ENCODE measurements at regions not wholly inside any gene's neighbourhood (a gene's known extent, or its start where the extent isn't known, plus 50 kb on each side); places are given as distances from the start of the nearest gene placed in this dataset.
"Not testable (repeated sequence)": the region's sequence is repeated elsewhere in the genome, so short reads cannot be mapped to it uniquely, and the experiment has no call there.

DNA sequence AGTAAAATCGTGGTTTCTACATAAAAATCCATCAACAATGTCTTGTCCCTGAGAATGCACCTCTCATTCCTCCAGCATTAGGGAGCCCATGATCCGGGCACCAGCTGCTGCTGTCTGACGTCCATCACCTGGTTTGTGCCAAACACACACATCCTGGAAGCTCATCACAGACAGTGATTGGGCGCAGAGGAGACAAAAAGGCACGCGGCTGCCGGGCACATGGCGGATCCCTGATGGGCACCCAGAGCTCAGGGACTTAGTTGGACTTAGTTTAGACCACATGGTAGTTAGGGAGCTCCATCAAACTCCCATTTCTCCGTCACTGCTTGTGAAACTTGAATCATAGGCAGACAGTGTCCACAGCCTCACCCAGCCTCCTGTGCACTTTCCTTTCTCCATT is 1059.3 kb downstream of the TMEM121 start:
- DNase-seq (ENCODE audit: low read depth, low spot score), result no peak

DNA sequence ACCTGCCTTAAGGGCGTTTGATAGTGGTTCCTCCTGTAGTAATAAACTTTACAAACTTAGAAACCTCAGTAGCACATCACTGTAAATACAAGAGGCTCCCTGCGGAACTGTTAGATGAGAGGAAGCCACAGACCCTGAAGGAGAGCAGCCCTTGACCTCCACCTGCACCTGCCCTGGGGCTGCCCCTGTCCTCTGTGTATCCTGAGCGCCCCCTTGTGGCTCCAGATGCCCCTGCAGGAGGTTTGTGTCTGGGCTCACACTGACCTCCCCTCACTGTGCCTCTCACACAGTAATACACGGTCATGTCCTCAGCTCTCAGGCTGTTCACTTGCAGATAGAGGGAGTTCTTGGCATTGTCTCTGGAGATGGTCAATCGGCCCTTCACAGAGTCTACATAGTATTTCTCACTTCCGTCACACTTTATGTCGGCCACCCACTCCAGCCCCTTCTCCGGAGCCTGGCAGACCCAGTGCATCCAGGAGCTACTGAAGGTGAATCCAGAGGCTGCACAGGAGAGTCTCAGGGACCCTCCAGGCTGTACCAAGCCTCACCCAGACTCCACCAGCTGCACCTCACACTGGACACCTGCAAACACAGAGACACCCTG is 1059.8 kb downstream of the TMEM121 start:
- no peak for DNase-seq (ENCODE audit: low read depth, low spot score)

DNA sequence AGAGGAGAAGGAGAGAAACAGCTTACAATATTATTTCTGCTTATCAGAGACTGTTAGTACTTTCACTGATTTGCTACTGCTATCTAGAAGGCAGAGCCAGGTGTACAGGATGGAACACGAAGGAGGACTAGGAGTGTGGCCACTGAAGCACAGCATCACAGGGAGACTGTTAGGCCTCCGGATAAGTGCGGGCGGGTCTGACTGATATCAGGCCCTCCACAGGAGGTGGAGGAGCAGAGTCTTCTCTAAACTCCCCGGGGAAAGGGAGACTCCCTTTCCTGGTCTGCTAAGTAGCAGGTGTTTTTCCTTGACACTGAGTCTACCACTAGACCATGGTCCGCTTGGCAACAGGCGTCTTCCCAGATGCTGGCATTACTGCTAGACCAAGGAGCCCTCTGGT is 1065.2 kb downstream of the TMEM121 start:
- DNase-seq (ENCODE audit: low read depth, low spot score), result not testable (repeated sequence)

DNA sequence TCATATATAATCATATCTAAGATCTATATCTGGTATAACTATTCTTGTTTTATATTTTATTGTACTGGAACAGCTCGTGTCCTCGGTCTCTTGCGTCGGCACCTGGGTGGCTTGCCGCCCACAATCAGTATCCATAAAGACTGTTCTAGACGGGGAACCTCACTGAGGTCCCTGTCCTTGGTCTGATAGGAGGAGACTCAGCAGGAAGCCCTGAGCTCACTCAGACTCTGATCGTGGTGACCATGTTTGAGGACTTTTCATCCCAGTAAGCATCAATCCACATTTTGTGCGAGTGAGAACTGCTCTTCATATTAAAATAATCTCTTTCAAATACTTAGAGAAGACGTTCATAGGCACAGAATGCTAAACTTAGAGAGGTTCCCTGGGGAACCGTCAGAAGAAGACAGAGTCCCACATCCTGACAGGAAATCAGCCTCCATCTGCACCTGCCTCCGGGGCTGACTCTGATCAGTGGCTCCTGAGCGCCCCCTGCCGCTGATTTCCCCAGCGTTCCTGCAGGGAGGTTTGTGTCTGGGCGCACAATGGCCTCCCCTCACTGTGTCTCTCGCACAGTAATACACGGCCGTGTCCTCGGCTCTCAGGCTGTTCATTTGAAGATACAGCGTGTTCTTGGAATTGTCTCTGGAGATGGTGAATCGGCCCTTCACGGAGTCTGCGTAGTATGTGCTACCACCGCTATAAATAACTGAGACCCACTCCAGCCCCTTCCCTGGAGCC is 1065.9 kb downstream of the TMEM121 start:
- not testable (repeated sequence) for DNase-seq (ENCODE audit: low read depth, low spot score)

DNA sequence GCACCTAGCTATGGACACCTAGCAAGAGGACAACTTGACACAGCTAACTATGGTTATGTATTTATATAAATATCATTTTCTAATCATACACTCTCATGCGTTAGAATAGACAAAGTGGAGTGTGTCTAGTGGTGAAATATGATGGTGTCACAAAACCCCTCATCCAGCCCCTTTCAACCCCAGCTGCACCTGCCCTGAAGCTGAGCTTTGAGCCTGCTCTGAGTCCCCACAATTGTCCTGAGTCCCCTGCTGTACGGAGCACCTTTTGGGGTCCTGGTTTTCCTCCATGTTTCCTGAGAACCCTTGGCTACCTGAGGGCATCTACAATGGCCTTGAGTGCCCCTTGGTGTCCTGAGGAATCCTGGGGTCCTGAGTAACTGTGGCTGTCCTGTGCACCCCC is 1072.8 kb downstream of the TMEM121 start:
- DNase-seq (ENCODE audit: low read depth, low spot score), result no peak

DNA sequence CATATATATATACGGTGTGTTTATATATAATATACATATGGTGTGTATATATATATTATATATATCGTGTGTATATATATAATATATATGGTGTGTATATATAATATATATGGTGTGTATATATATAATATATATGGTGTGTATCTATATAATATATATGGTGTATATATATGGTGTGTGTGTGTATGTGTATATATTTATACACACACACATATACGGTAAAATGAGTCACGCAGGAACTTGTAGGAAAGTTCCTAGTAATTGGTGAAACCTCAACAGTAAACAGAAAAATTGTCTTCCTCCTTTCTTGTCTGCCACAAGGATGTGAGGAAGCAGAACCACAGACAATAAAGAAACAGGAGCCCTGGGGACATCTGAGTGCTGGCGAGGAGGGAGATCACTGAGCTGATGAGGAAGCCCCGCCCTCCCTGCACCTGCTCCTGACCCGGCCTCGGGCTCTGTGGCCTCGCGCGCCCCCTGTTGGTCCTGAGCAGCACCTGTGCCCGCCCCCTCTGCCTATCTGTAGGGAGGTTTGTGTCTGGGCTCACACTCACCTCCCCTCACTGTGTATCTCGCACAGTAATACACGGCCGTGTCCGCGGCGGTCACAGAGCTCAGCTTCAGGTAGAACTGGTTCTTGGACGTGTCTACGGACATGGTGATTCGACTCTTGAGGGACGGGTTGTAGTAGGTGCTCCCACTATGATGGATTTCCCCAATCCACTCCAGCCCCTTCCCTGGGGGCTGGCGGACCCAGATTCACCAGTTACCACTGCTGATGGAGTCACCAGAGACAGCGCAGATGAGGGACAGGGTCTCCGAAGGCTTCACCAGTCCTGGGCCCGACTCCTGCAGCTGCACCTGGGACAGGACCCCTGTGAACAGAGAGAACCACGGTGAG is 1079.4 kb downstream of the TMEM121 start:
- no peak for DNase-seq (ENCODE audit: low read depth, low spot score)

DNA sequence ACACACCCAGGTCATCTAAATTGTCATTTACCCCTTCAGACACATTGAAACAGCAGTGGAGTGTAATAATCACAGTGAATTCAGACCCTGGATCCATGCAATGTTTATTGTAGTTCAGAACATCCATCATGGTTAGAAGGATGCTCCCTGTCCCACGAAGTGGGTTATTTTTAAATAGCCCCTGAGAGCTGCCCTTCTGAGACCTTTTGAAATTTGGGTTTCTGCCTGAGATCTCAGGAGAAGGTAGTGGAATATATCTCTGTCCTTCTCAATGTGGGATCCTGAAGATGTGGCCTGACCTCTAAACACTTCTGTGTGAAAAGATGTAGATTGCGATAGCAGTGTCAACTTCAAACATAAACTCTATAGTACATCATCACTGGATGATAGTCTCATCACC is 1080.6 kb downstream of the TMEM121 start:
- DNase-seq (ENCODE audit: low read depth, low spot score), result no peak

DNA sequence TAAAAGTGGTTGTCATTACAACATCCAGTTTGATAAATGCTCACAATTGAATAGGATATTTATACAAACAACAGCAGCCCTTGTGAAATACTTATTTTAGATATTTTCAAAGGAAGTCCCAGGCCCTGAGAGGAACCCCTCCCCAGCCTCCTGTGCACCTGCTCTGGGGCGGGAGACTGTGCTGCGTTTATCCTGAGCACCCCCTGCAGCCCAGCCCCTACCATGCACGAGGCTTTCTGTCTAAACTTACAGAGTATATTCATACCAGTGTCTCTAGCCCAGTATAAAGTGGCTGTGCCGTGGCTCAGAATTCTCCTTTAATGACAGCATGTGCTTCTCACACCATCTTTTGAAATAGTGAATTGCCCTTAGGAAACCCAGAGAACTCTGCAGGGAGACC is 1084.3 kb downstream of the TMEM121 start:
- DNase-seq (ENCODE audit: low read depth, low spot score), result no peak

DNA sequence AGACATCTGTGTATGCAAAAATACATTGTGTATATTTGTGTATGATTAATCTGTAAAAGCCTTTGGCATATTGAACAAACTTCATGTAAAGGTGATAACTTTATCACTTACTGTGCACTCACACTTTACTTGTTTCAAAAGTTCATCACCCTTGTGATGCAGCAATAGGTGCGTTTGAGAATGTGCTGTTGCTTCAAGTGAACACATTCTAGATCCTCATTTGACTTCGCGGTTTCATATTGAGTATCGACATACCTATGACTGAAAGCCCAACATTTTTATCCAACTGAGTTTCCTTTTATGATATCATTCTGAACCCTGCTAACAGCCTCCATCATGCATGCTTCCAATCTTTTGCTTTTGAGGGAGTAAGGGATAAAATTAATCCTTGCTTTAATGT is 1086.9 kb downstream of the TMEM121 start:
- DNase-seq (ENCODE audit: low read depth, low spot score), result no peak

DNA sequence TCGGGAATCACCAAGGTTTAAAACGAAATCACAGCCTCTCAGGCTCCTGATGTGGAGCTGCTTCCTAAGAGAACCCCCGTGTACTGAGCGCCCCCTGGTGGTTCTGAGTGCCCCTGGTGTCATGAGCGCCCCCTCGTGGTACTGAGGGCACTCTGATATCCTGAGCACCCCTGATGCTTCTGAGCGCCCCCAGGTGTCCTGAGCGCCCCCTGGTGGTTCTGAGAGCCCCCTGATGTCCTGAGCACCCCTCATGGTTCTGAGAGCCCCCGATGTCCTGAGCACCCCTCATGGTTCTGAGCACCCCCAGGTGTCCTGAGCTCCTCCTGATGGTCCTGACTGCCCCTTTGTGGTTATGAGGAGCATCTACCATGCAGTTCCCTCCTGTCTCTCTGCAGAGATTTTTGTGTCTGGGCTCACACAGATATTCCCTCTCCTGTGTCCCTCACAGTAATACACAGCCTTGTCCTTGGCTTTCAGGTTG is 1092.1 kb downstream of the TMEM121 start:
- DNase-seq (ENCODE audit: low read depth, low spot score), result not testable (repeated sequence)

DNA sequence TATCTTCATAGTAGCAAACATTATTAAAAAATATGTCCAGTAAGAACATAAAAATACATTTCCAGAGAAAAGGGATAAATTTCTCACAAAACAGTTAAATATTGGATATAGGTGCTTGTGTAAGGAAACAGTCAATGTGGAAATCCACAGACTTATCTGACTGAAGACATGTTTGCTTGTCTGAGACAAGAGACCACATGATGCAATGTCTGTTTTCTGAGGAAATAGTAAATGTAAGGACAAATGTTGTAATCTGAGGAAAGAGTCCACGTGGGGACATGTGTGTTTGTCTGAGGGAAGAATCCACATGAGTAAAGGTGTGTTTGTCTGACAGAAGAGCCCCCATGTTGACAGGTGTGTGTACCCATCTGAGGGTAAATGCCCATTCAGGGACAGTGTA is 1093.2 kb downstream of the TMEM121 start:
- no peak for DNase-seq (ENCODE audit: low read depth, low spot score)

DNA sequence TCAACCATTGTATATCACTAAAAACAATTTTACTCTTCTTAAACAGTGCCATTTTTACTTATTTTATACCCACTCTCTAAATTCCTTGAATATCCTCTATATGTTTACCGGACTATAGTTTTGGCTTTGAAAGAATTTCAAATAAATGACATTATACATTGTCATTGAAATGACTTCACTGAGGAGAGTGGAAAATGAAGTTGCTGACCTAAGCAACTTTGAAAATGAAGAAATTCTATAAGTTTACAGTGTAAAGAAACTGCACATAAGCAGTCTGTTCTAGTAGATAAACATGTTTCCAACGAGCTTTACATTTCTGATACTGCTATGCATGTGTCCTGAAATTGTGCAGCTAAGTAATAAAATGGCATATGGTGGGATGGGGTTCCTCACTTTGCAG is 1094.0 kb downstream of the TMEM121 start:
- DNase-seq (ENCODE audit: low read depth, low spot score), result no peak

DNA sequence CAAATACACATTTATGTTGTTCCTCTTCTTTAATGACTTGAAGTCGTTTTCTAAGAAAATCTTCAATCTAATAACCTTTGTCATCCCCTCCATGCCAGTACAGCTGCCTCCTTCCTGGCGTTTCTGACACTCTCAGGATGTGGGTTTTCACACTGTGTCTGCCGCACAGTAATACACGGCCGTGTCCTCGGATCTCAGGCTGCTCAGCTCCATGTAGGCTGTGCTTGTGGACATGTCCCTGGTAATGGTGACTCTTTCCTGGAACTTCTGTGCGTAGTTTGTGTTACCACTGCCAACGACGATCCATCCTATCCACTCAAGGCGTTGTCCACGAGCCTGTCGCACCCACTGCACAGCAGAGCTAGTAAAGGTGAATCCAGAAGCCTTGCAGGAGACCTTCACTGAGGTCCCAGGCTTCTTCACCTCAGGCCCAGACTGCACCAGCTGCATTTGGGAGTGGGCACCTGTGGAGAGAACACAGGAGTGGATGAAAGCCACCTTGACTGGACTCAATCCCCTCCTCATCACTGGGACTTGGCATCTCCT is 1095.9 kb downstream of the TMEM121 start:
- DNase-seq (ENCODE audit: low read depth, low spot score), result no peak

DNA sequence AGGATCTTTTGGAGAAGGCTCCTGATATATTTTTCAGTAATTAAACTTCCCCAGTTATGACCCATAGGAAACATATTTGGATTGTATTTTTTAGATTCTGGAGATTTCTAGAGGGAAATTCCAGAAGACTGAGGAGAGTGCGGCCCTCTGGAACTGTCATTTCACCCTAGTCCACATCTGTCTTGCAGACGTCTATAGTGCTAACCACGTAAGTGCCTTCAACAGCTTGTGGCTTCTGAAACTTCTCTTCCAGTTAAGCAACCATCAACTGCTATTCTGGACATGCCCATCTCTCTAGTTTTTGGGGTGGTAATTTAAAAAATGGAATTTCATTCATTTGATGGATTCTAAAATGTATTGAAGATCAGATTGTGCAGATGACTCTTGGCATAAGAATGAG is 1098.8 kb downstream of the TMEM121 start:
- DNase-seq (ENCODE audit: low read depth, low spot score), result no peak

DNA sequence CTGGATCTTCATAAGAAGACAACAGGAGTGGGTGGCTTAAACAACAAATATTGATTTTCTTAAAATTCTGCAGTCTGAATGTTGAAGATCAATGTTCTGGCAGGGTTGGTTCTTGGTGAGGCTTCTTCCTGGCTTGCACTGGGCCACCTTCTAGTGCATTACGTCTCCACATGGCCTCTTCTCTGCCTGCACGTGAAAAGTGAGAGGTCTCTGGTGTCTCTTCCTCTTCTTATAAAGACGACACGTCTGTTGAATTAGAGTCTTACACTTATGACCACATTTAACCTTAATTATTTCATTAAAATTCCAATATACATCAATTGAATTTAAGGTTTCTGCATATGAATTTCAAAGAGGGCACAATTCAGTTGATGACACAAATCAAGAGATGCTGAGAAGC is 1100.1 kb downstream of the TMEM121 start:
- DNase-seq (ENCODE audit: low read depth, low spot score), result not testable (repeated sequence)

DNA sequence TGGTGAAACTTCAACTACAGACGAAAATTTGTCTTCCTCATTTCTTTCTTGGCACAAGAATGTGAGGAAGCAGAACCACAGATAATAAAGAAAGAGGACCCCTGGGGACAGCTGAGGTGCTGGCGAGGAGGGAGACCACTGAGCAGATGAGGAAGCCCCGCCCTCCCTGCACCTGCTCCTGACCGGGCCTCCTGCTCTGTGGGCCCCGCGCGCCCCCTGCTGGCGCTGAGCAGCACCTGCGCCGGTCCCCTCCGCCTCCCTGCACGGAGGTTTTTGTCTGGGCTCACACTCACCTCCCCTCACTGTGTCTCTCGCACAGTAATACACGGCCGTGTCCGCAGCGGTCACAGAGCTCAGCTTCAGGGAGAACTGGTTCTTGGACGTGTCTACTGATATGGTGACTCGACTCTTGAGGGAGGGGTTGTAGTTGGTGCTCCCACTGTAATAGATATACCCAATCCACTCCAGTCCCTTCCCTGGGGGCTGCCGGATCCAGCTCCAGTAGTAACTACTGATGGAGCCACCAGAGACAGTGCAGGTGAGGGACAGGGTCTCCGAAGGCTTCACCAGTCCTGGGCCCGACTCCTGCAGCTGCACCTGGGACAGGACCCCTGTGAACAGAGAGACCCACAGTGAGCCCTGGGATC is 1100.7 kb downstream of the TMEM121 start:
- not testable (repeated sequence) for DNase-seq (ENCODE audit: low read depth, low spot score)

DNA sequence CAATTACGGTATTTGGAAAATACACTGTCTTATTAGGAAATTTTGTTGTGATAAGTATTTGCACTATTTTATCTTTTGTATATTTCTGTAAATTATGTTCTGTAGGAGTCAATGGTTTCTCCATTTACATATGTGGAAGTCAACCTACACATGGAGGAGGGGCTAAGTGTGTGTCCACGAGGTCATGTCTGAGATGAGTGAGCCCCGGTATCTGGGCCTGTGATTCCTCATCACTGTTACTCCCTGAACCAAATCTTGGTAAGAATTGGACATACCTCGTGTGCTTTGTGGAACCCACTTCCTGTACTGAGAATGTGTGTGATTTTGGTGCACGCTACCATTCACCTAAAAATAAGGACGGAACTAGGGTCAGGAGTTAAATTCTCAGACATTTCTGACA is 1105.5 kb downstream of the TMEM121 start:
- DNase-seq (ENCODE audit: low read depth, low spot score), result no peak

DNA sequence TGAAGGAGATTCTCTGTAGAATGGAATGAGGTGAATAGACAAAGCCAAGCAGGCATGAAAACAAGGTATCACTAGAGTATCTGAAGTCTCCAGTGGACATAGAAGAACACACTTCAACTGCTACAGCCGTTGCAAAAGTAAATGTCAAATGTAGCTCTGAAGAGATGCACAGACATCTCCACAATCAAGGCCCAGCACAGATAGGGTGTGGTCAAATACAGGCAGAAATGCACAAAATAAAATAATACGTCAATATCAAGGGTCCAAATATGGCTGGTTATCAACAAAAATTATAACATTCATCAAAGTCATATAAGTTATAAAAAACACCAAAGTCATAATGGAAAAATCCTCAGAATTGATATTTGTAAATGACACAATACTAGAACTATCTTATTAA is 1107.3 kb downstream of the TMEM121 start:
- DNase-seq (ENCODE audit: low read depth, low spot score), result no peak

DNA sequence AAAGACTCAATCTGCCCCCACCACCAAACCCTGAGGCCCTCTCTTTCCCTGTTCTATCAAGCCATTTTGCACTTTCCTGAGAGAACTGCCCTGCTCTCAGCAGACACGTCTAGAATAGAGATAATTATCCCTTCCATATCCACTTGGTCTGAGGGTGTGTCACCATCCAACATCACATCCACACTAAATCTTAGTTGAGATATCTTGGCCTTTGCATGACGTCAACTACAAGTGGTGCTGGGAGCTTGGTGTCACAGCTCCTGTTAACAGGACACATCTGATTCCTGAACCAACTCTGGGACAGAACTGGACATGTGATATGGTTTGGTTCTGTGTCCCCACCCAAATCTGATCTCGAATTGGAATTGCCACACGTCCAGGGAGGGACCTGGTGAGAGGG is 1109.2 kb downstream of the TMEM121 start:
- DNase-seq (ENCODE audit: low read depth, low spot score), result no peak

DNA sequence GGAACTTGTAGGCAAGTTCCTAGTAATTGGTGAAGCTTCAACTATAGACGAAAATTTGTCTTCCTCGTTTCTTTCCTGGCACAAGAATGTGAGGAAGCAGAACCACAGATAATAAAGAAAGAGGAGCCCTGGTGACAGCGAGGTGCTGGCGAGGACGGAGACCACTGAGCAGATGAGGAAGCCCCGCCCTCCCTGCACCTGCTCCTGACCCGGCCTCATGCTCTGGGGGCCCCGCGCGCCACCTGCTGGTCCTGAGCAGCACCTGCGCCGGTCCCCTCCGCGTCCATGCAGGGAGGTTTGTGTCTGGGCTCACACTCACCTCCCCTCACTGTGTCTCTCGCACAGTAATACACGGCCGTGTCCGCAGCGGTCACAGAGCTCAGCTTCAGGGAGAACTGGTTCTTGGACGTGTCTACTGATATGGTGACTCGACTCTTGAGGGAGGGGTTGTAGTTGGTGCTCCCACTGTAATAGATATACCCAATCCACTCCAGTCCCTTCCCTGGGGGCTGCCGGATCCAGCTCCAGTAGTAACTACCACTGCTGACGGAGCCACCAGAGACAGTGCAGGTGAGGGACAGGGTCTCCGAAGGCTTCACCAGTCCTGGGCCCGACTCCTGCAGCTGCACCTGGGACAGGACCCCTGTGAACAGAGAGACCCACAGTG is 1112.5 kb downstream of the TMEM121 start:
- DNase-seq (ENCODE audit: low read depth, low spot score), result not testable (repeated sequence)

DNA sequence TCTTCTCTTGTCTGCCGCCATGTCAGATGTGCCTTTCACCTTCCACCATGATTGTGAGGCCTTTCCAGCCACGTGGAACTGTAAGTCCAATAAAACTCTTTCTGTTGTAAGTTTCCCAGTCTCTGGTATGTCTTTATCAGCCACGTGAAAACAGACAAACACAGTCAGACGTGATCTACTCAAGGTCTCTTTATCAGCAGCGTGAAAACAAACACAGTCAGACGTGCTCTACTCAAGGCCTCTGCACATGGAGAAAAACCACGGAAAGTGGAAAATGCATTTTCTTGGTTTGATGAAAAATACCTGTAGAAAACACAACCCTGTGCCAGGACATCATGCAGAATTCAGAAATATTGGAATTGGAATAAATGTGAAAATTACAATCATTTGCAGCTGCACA is 1115.7 kb downstream of the TMEM121 start:
- no peak for DNase-seq (ENCODE audit: low read depth, low spot score)
